ENCODE measurements at regions not wholly inside any gene's neighbourhood (a gene's known extent, or its start where the extent isn't known, plus 50 kb on each side); places are given as distances from the start of the nearest gene placed in this dataset.

- DNase-seq: no peak
These were observed 68.3 kb downstream of the CHST1 start for GRCh38 chr11:45597097-45597496.

GRCh38 chr11:45596571-45596970 is 68.9 kb downstream of the CHST1 start:
- no peak for DNase-seq

GRCh38 chr11:45593992-45594391 is 71.4 kb downstream of the CHST1 start:
- DNase-seq: no peak

- DNase-seq: no peak
These were observed 72.8 kb downstream of the CHST1 start for GRCh38 chr11:45592636-45593035.

GRCh38 chr11:45590743-45591142 is 74.7 kb downstream of the CHST1 start:
- peak; percentile 36 for DNase-seq

- DNase-seq: no peak
These were observed 80.2 kb downstream of the CHST1 start for GRCh38 chr11:45585205-45585604.

- no peak for DNase-seq
These were observed 81.3 kb downstream of the CHST1 start for GRCh38 chr11:45583981-45584566.

- no peak for DNase-seq
These were observed 85.0 kb downstream of the CHST1 start for GRCh38 chr11:45580399-45580798.

- no peak for DNase-seq
These were observed 87.1 kb downstream of the CHST1 start for GRCh38 chr11:45578316-45578715.

- no peak for DNase-seq
These were observed 87.7 kb downstream of the CHST1 start for GRCh38 chr11:45577752-45578151.

GRCh38 chr11:45576461-45577215 is 88.8 kb downstream of the CHST1 start:
- no peak for DNase-seq

- DNase-seq: no peak
These were observed 91.7 kb downstream of the CHST1 start for GRCh38 chr11:45573728-45574127.

- no peak for DNase-seq
These were observed 92.9 kb downstream of the CHST1 start for GRCh38 chr11:45572354-45573123.

- DNase-seq: no peak
These were observed 95.6 kb downstream of the CHST1 start for GRCh38 chr11:45569776-45570175.

GRCh38 chr11:45568049-45568448 is 97.4 kb downstream of the CHST1 start:
- no peak for DNase-seq

GRCh38 chr11:45565446-45565988 is 99.9 kb downstream of the CHST1 start:
- no peak for DNase-seq

GRCh38 chr11:45563810-45564209 is 101.6 kb downstream of the CHST1 start:
- DNase-seq: no peak

- peak; percentile 29 for DNase-seq
These were observed 102.3 kb downstream of the CHST1 start for GRCh38 chr11:45563171-45563570.

- peak; percentile 59 for DNase-seq
These were observed 104.5 kb downstream of the CHST1 start for GRCh38 chr11:45560913-45561281.

GRCh38 chr11:45560155-45560912 is 105.1 kb downstream of the CHST1 start:
- peak; percentile 65 for DNase-seq

GRCh38 chr11:45556851-45557707 is 108.3 kb downstream of the CHST1 start:
- DNase-seq: no peak
